ENCODE measurements at regions not wholly inside any gene's neighbourhood (a gene's known extent, or its start where the extent isn't known, plus 50 kb on each side); places are given as distances from the start of the nearest gene placed in this dataset.

DNA sequence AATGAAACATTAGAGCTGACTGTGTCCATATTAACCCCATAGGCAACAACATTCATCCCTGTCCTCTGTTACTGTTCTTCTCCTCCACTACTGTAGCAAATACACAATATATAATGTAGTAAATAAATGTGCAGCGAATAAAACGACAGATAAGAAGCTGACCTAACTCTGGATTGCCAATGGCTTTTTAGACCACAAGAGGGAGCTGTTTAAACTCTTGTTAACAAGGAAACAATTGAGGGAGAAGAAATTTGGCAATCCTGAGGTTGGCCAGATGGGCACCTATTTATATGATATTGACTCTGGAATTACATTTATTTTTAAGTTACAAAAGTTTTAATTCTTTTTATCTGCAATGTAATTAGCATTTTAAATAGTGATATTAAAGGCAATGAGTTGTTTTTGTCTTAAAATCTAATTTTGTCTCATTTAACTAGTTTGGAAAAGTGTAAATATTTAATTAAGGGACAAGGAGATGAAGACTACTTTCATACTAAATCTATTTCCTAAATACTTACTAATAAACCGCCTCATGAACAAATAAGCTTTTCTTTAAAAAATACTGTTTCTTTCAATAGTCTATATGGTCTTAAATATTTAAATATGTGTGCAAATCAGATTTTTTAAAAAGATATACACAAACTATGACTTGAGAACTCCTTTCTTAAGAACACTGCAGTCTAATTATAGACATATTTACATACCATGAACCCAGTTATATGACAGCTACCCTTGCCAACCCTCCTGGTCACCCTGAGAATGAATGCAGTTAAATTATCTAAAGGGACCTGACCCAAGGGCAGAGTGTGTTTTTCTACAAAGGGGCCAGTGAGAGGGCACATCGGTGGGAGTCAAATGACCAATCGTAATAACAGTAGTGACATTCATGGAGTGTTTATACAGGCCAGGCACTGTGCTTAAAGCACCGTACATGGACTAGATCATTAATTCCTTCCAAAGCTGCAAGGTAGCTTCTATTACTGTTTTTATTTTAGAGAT lies 52.9 kb upstream of the HPF1 start:
- TF ChIP-seq, protein P1, sequence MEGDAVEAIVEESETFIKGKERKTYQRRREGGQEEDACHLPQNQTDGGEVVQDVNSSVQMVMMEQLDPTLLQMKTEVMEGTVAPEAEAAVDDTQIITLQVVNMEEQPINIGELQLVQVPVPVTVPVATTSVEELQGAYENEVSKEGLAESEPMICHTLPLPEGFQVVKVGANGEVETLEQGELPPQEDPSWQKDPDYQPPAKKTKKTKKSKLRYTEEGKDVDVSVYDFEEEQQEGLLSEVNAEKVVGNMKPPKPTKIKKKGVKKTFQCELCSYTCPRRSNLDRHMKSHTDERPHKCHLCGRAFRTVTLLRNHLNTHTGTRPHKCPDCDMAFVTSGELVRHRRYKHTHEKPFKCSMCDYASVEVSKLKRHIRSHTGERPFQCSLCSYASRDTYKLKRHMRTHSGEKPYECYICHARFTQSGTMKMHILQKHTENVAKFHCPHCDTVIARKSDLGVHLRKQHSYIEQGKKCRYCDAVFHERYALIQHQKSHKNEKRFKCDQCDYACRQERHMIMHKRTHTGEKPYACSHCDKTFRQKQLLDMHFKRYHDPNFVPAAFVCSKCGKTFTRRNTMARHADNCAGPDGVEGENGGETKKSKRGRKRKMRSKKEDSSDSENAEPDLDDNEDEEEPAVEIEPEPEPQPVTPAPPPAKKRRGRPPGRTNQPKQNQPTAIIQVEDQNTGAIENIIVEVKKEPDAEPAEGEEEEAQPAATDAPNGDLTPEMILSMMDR (IDR thresholded peaks at IDR 0.05): peak; percentile 72 to 87 (median 79)
- no peak for TF ChIP-seq POLR2A (IDR thresholded peaks at IDR 0.05)
